ENCODE measurements at regions not wholly inside any gene's neighbourhood (a gene's known extent, or its start where the extent isn't known, plus 50 kb on each side); places are given as distances from the start of the nearest gene placed in this dataset.

- Mint-ChIP-seq H3K4me3 (no peak overlapping the region), H3K27ac (no peak overlapping the region), H3K9me3 (no peaks in the 10 kb centered on the region), H3K27me3 (peaks cover 7% of the 10 kb centered on the region), H3K4me1 (ENCODE audit: low read depth) (peaks cover 20% of the 10 kb centered on the region), H3K36me3 (ENCODE audit: low read depth) (no peaks in the 10 kb centered on the region)
- TF ChIP-seq CTCF (IDR thresholded peaks at IDR 0.05): no peak
- ChIA-PET POLR2A (interaction anchor here (1.4 kb wide), 1 partner anchor 8 kb away, joined by 3 read pairs; no protein-coding TSS in a partner anchor), CTCF (no interaction called here)
- DNase-seq: no peak
- no peak for ATAC-seq
- intact Hi-C loops (cut with micrococcal nuclease): no loop called here
Observed at GRCh38 chr18:54714851-54715250, 113.4 kb upstream of the RAB27B start.

- peaks cover 12% of the 10 kb centered on the region for H3K27me3 Mint-ChIP-seq
- no peak overlapping the region for H3K27ac Mint-ChIP-seq
- CTCF ChIA-PET: interaction anchor here (0.9 to 1.3 kb wide), 2 partner anchors 45 to 267 kb away, joined by 3 to 4 read pairs; no protein-coding TSS in a partner anchor
- H3K4me3 Mint-ChIP-seq: no peak overlapping the region
- DNase-seq (no peak), ATAC-seq (no peak)
- peaks cover 20% of the 10 kb centered on the region for H3K4me1 Mint-ChIP-seq (ENCODE audit: low read depth)
- POLR2A ChIA-PET: no interaction called here
- no peaks in the 10 kb centered on the region for H3K36me3 Mint-ChIP-seq (ENCODE audit: low read depth)
- H3K9me3 Mint-ChIP-seq: no peaks in the 10 kb centered on the region
- intact Hi-C loops (cut with micrococcal nuclease): no loop called here
- no peak for TF ChIP-seq CTCF (IDR thresholded peaks at IDR 0.05)
Observed at GRCh38 chr18:54716586-54716985, 111.7 kb upstream of the RAB27B start.

GRCh38 chr18:54717673-54718407 is 110.4 kb upstream of the RAB27B start:
- DNase-seq: peak; percentile 65
- Mint-ChIP-seq H3K4me3 (peak overlapping the region; percentile 54), H3K36me3 (ENCODE audit: low read depth) (no peaks in the 10 kb centered on the region), H3K4me1 (ENCODE audit: low read depth) (peaks cover 20% of the 10 kb centered on the region), H3K27me3 (peaks cover 17% of the 10 kb centered on the region), H3K9me3 (no peaks in the 10 kb centered on the region), H3K27ac (no peak overlapping the region)
- intact Hi-C loops (cut with micrococcal nuclease): no loop called here
- no peak for TF ChIP-seq CTCF (IDR thresholded peaks at IDR 0.05)
- CTCF ChIA-PET: interaction anchor here (0.9 to 1.0 kb wide), 2 partner anchors 46 to 47 kb away, joined by 3 to 4 read pairs; no protein-coding TSS in a partner anchor
- ATAC-seq: peak; percentile 92
- POLR2A ChIA-PET: interaction anchor here (1.2 kb wide), 1 partner anchor 111 kb away, joined by 4 read pairs; the partner anchor contains the start of gene RAB27B

GRCh38 chr18:54718408-54718773 is 109.9 kb upstream of the RAB27B start:
- H3K36me3 Mint-ChIP-seq (ENCODE audit: low read depth): no peaks in the 10 kb centered on the region
- peak overlapping the region; percentile 15 for H3K27ac Mint-ChIP-seq
- peak overlapping the region; percentile 54 for H3K4me3 Mint-ChIP-seq
- ATAC-seq (no peak), DNase-seq (no peak)
- peaks cover 20% of the 10 kb centered on the region for H3K4me1 Mint-ChIP-seq (ENCODE audit: low read depth)
- POLR2A ChIA-PET: interaction anchor here (1.2 kb wide), 1 partner anchor 110 kb away, joined by 4 read pairs; the partner anchor contains the start of gene RAB27B
- intact Hi-C loops (cut with micrococcal nuclease): no loop called here
- no peaks in the 10 kb centered on the region for H3K9me3 Mint-ChIP-seq
- peaks cover 18% of the 10 kb centered on the region for H3K27me3 Mint-ChIP-seq
- no peak for TF ChIP-seq CTCF (IDR thresholded peaks at IDR 0.05)
- CTCF ChIA-PET: interaction anchor here (1.0 kb wide), 1 partner anchor 47 kb away, joined by 4 read pairs; no protein-coding TSS in a partner anchor

GRCh38 chr18:54720620-54721019 is 107.7 kb upstream of the RAB27B start:
- ChIA-PET CTCF (no interaction called here), POLR2A (no interaction called here)
- Mint-ChIP-seq H3K27me3 (peaks cover 16% of the 10 kb centered on the region), H3K36me3 (ENCODE audit: low read depth) (no peaks in the 10 kb centered on the region), H3K4me1 (ENCODE audit: low read depth) (peaks cover 15% of the 10 kb centered on the region), H3K4me3 (no peak overlapping the region), H3K27ac (no peak overlapping the region), H3K9me3 (no peaks in the 10 kb centered on the region)
- DNase-seq (no peak), ATAC-seq (no peak)
- intact Hi-C loops (cut with micrococcal nuclease): no loop called here
- TF ChIP-seq CTCF (IDR thresholded peaks at IDR 0.05): no peak

All from activated CD8-positive, alpha-beta T cell treated with anti-CD3 and anti-CD28 coated beads for 36 hours (primary cell).